T-helper 1 cell treated with Interleukin-12 subunit alpha and Interleukin-12 subunit beta and Interleukin-4 antibody, amounts not matched to agents 30 μg/mL and 1 μg/mL, for 36 hours (primary cell): ENCODE measurements at regions not wholly inside any gene's neighbourhood (a gene's known extent, or its start where the extent isn't known, plus 50 kb on each side); places are given as distances from the start of the nearest gene placed in this dataset.
"Not testable (repeated sequence)": the region's sequence is repeated elsewhere in the genome, so short reads cannot be mapped to it uniquely, and the experiment has no call there.

Experiments used
- H3K27ac Mint-ChIP-seq: one replicate; pipeline ENCODE4 v1.8.0; 2021; ENCODE audit warnings: mild to moderate bottlenecking, mixed read lengths
- H3K27me3 Mint-ChIP-seq: one replicate; pipeline ENCODE4 v1.8.0; 2021; ENCODE audit warnings: low read depth, mixed read lengths
- H3K36me3 Mint-ChIP-seq: one replicate; pipeline ENCODE4 v1.8.0; 2021; ENCODE audit warnings: low read depth, mixed read lengths
- H3K4me1 Mint-ChIP-seq: one replicate; pipeline ENCODE4 v1.8.0; 2021; ENCODE audit warnings: low read depth, mixed read lengths
- H3K4me3 Mint-ChIP-seq: one replicate; pipeline ENCODE4 v1.8.0; 2021; ENCODE audit warnings: mild to moderate bottlenecking, moderate library complexity, mixed read lengths
- H3K9me3 Mint-ChIP-seq: one replicate; pipeline ENCODE4 v1.8.0; 2021; ENCODE audit warnings: mixed read lengths

DNA sequence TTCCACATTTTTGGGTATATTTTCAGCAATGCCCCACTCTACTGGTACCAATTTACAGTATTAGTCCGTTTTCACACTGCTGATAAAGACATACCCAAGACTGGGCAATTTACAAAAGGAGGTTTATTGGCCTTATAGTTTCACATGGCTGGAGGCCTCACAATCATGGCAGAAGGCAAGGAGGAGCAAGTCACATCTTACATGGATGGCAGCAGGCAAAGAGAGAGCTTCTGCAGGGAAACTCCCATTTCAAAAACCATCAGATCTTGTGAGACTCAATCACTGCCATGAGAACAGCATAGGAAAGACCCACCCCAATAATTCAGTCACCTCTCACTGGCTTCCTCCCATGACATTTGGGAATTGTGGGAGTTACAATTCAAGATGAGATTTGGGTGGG, 722.9 kb downstream of the NTRK3 start:
- H3K9me3 Mint-ChIP-seq, H3K27ac Mint-ChIP-seq, H3K4me3 Mint-ChIP-seq, H3K27me3 Mint-ChIP-seq, H3K36me3 Mint-ChIP-seq, H3K4me1 Mint-ChIP-seq: not testable (repeated sequence)

DNA sequence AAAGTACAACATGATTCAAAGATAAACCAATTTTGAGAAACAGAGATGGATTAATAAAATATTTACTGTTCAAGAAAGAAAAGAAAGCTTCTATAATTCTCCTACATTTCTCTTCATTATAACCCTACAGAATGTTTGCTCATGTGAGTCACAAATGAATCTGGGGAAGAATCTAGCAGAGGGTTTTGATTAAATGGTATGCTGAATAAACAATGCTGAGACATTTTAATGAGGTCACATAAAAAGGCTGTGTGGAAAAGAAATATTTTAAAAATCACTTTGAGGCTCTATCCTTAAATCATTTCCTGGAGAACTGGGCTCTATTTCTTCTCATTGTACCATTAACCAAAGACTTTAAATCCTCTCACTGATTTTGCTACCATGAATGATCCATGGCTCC, 727.7 kb downstream of the NTRK3 start:
- Mint-ChIP-seq H3K36me3 (no peaks in the 10 kb centered on the region), H3K9me3 (peaks cover 14% of the 10 kb centered on the region), H3K4me3 (no peak overlapping the region), H3K27ac (no peak overlapping the region), H3K27me3 (no peaks in the 10 kb centered on the region), H3K4me1 (no peaks in the 10 kb centered on the region)

DNA sequence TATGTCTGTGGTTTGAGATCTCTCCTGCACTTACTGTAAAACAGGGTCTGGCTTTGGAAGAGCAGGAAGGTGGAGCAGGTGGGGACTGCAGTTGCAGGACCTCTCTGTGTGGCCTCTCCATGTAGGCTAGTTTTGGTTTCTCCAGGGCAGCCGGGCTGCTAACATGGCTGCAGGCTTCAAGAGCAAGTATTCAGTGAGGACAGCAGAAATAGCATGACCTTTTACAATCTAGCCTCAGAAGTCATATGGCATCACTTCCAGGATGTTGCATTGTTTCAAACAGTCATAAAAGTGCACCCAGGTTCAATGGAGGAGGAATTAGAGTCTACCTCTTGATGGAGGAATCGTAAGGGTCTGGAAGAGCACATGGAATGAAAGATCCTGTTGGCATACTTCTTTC, 728.7 kb downstream of the NTRK3 start:
- H3K4me1 Mint-ChIP-seq = no peaks in the 10 kb centered on the region
- peaks cover 7% of the 10 kb centered on the region for H3K9me3 Mint-ChIP-seq
- H3K27me3 Mint-ChIP-seq = no peaks in the 10 kb centered on the region
- H3K4me3 Mint-ChIP-seq = no peak overlapping the region
- H3K27ac Mint-ChIP-seq = no peak overlapping the region
- no peaks in the 10 kb centered on the region for H3K36me3 Mint-ChIP-seq

DNA sequence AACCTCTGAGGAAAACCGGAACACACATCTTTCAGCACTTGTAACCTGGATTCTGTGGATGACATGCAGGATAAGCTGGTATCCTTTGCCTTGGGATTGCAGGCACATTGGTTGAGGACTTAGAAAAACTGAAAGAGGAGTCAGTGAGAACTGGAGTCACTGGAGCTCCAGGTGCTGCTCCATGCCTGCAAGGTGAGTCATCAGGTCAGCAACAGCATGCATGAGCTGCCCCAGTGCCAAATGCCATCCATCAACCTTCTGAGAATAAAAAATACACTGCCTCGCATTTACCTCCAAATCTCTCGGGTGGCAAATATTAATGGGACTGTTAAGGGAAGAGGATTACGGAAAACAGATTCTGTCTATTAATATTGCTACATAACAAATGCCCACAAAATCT, 729.1 kb downstream of the NTRK3 start:
- Mint-ChIP-seq H3K4me3 (no peak overlapping the region), H3K36me3 (no peaks in the 10 kb centered on the region), H3K27ac (no peak overlapping the region), H3K9me3 (peaks cover 7% of the 10 kb centered on the region), H3K27me3 (no peaks in the 10 kb centered on the region), H3K4me1 (no peaks in the 10 kb centered on the region)

DNA sequence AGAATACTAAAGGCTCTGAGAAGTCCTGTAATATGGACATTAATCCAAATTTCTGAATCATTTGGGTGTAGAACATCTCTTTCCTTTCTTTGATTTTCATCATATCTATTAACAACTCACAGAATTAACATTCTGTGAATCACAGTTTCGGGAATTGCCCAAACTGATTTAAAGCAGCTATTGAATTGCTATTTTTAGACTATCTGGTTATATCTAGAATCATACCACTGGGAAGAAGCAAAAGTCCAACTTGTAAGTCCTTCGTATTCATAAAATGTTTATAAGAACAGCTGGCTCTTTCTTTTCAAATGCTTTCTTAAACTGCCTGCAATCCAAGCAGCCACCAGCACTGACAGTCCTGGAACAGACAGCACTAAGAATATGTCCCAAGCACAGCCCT, 733.0 kb downstream of the NTRK3 start:
- H3K36me3 Mint-ChIP-seq = no peaks in the 10 kb centered on the region
- H3K27ac Mint-ChIP-seq = no peak overlapping the region
- H3K27me3 Mint-ChIP-seq = no peaks in the 10 kb centered on the region
- no peaks in the 10 kb centered on the region for H3K4me1 Mint-ChIP-seq
- no peak overlapping the region for H3K4me3 Mint-ChIP-seq
- H3K9me3 Mint-ChIP-seq = peaks cover 13% of the 10 kb centered on the region

DNA sequence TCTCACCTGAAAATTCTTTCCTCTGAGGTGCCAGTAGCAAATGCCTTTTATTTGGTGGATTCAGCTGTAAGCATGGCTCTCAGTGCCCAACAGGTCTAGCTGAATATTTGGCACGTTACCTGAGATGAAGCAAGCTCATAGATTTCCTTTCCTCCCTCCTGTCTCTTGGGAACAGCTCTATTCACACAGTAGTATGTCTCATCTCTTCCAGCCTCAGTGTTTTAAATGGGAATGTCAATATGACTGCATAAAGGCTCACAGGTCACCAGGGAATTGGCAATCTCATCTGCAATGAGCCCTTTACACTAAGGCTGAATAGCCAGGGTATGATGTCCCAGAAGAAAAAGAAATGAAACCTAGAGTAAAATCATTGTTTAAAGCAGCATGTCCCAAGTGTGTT, 733.5 kb downstream of the NTRK3 start:
- Mint-ChIP-seq H3K4me1 (no peaks in the 10 kb centered on the region), H3K27ac (no peak overlapping the region), H3K9me3 (peaks cover 13% of the 10 kb centered on the region), H3K4me3 (no peak overlapping the region), H3K27me3 (no peaks in the 10 kb centered on the region), H3K36me3 (no peaks in the 10 kb centered on the region)

- Mint-ChIP-seq H3K27ac (no peak overlapping the region), H3K27me3 (no peaks in the 10 kb centered on the region), H3K36me3 (no peaks in the 10 kb centered on the region), H3K4me1 (no peaks in the 10 kb centered on the region), H3K9me3 (peaks cover 6% of the 10 kb centered on the region), H3K4me3 (no peak overlapping the region)
Observed at GRCh38 chr15:87518957-87519356, 737.6 kb downstream of the NTRK3 start.

DNA sequence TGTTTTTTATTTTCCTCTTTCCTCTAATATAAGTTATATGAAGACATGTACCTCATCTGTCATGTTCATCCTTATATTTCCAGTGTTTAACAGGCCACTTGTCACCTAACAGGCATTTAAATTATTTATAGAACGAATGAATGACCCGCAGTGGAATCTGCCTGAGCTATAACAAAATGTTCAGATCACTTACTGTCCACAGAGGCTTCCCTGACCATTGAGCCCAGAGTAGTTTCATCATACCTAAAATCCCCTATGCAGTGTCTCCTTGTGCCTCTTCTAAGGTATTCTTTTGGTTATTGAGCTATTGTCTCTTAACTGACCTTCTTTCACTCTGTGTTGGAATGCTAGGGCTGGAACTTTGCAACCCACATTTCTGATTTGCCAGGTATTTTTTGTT, 748.5 kb downstream of the NTRK3 start:
- H3K27ac Mint-ChIP-seq = no peak overlapping the region
- peaks cover 7% of the 10 kb centered on the region for H3K9me3 Mint-ChIP-seq
- H3K27me3 Mint-ChIP-seq = no peaks in the 10 kb centered on the region
- no peaks in the 10 kb centered on the region for H3K36me3 Mint-ChIP-seq
- no peaks in the 10 kb centered on the region for H3K4me1 Mint-ChIP-seq
- H3K4me3 Mint-ChIP-seq = no peak overlapping the region

DNA sequence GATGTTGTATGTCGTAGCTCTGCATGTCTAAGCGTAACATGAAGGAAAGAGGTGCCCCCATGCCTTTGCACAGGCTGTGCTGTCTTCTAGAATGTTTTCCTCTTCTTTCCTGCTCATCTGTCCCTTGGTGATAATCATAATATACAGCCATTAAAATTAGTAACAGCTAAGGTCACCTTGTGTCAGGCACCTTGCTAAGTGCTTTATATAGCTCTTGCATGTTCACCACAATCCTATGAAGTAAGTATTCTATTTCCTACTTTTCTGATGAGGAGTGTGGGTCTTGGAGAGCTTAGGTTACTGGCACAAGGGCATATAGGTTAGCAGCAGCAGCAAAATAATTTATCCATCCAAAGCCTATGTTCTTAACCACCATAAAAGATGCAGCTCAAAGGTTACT, 754.4 kb downstream of the NTRK3 start:
- no peaks in the 10 kb centered on the region for H3K4me1 Mint-ChIP-seq
- no peaks in the 10 kb centered on the region for H3K27me3 Mint-ChIP-seq
- no peaks in the 10 kb centered on the region for H3K9me3 Mint-ChIP-seq
- H3K27ac Mint-ChIP-seq = no peak overlapping the region
- no peak overlapping the region for H3K4me3 Mint-ChIP-seq
- no peaks in the 10 kb centered on the region for H3K36me3 Mint-ChIP-seq

GRCh38 chr15:87500240-87500639, 756.3 kb downstream of the NTRK3 start:
- H3K36me3 Mint-ChIP-seq = no peaks in the 10 kb centered on the region
- H3K27ac Mint-ChIP-seq = no peak overlapping the region
- no peaks in the 10 kb centered on the region for H3K27me3 Mint-ChIP-seq

GRCh38 chr15:87498560-87498959, 758.0 kb downstream of the NTRK3 start:
- Mint-ChIP-seq H3K27me3 (no peaks in the 10 kb centered on the region), H3K36me3 (no peaks in the 10 kb centered on the region), H3K9me3 (no peaks in the 10 kb centered on the region), H3K4me1 (no peaks in the 10 kb centered on the region), H3K27ac (no peak overlapping the region), H3K4me3 (no peak overlapping the region)

More at GRCh38 chr15:87500240-87500639, 756.3 kb downstream of the NTRK3 start:
- Mint-ChIP-seq H3K4me1 (no peaks in the 10 kb centered on the region), H3K4me3 (no peak overlapping the region), H3K9me3 (no peaks in the 10 kb centered on the region)

DNA sequence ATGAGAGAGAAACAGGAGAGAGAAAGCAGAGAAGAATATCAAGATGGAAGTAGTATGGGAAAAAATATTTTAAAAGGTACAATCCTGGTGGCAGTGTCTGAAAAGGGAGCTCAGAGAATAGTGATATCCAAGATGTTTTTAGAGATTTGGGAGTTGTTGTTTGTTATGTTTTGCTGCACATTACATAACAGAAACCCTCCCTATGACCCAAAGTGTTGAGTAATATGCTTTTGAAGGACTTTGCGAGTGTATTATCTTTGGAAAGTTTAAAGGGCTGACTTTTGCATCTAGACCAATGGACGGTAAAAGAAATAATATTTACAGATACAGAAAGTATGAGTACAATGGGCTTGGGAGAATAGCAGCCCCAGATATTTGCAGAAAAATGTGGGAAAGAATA, 759.7 kb downstream of the NTRK3 start:
- Mint-ChIP-seq H3K27me3 (no peaks in the 10 kb centered on the region), H3K4me1 (no peaks in the 10 kb centered on the region), H3K27ac (no peak overlapping the region), H3K36me3 (no peaks in the 10 kb centered on the region), H3K4me3 (no peak overlapping the region), H3K9me3 (no peaks in the 10 kb centered on the region)

GRCh38 chr15:87496109-87496508, 760.4 kb downstream of the NTRK3 start:
- no peak overlapping the region for H3K27ac Mint-ChIP-seq
- no peak overlapping the region for H3K4me3 Mint-ChIP-seq
- H3K36me3 Mint-ChIP-seq = no peaks in the 10 kb centered on the region
- no peaks in the 10 kb centered on the region for H3K4me1 Mint-ChIP-seq
- H3K9me3 Mint-ChIP-seq = no peaks in the 10 kb centered on the region
- H3K27me3 Mint-ChIP-seq = no peaks in the 10 kb centered on the region

DNA sequence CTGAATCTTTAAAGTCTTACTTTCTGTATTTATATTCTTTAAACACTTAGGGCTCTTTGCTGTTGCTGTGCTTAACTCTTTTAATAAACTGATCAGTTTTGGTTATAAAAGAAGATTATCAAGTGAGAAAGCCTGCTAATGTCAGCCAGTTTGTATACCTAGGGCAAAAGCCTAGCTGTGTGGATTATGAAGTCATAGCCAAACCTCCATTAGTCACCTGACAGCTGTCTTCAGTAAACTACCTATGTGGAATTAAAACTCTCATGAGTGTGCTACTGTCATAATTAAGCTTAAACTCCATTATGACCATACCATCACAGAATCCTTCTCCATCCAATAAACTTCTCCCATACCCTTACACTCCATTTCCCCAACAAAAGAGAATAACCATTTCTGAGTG, 762.7 kb downstream of the NTRK3 start:
- H3K4me1 Mint-ChIP-seq = no peaks in the 10 kb centered on the region
- no peaks in the 10 kb centered on the region for H3K27me3 Mint-ChIP-seq
- H3K27ac Mint-ChIP-seq = no peak overlapping the region
- H3K4me3 Mint-ChIP-seq = no peak overlapping the region
- no peaks in the 10 kb centered on the region for H3K9me3 Mint-ChIP-seq
- no peaks in the 10 kb centered on the region for H3K36me3 Mint-ChIP-seq

DNA sequence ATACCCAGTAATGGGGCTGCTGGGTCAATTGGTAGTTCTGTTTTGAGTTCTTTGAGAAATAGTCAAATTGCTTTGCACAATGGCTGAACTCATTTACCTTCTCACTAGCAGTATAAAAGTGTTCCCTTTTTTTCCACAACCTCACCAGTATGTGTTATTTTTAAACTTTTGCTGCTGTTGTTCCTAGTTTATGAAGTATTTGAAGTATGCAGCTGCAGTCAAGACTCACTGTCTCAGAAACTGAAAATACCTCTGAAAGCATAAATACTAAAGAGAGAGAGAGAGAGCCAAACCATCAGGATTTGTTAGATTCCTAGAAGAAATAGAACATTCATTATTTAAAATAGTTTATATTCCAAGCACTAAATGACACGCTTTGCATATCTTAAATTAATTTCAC, 764.2 kb downstream of the NTRK3 start:
- H3K36me3 Mint-ChIP-seq = no peaks in the 10 kb centered on the region
- H3K27ac Mint-ChIP-seq = no peak overlapping the region
- no peaks in the 10 kb centered on the region for H3K9me3 Mint-ChIP-seq
- no peaks in the 10 kb centered on the region for H3K27me3 Mint-ChIP-seq
- no peak overlapping the region for H3K4me3 Mint-ChIP-seq
- no peaks in the 10 kb centered on the region for H3K4me1 Mint-ChIP-seq

- Mint-ChIP-seq H3K27ac (no peak overlapping the region), H3K9me3 (no peaks in the 10 kb centered on the region), H3K27me3 (no peaks in the 10 kb centered on the region), H3K36me3 (no peaks in the 10 kb centered on the region), H3K4me3 (no peak overlapping the region), H3K4me1 (no peaks in the 10 kb centered on the region)
Observed at GRCh38 chr15:87490666-87491065, 765.9 kb downstream of the NTRK3 start.
